IPS-20b (cell line): ENCODE measurements at regions not wholly inside any gene's neighbourhood (a gene's known extent, or its start where the extent isn't known, plus 50 kb on each side); places are given as distances from the start of the nearest gene placed in this dataset.
"Not testable (repeated sequence)": the region's sequence is repeated elsewhere in the genome, so short reads cannot be mapped to it uniquely, and the experiment has no call there.

Source experiments
- H3K27ac ChIP-seq: one replicate; pipeline ENCODE4 v1.5.1; 2013; ENCODE audit warnings: low read length
- H3K27me3 ChIP-seq: 2 replicates; pipeline ENCODE4 v1.6.1; 2013; ENCODE audit warnings: mild to moderate bottlenecking, low read length, inconsistent platforms; ENCODE audit not compliant: insufficient read depth
- H3K36me3 ChIP-seq: 2 replicates; pipeline ENCODE4 v1.6.1; 2013; ENCODE audit warnings: low read depth, mild to moderate bottlenecking, inconsistent platforms, low read length, moderate library complexity; ENCODE audit not compliant: insufficient read depth
- H3K4me1 ChIP-seq: 2 replicates; pipeline ENCODE4 v1.6.1; 2013; ENCODE audit warnings: mild to moderate bottlenecking, control low read depth, inconsistent platforms, low read length, moderate library complexity; ENCODE audit not compliant: insufficient read depth
- H3K4me3 ChIP-seq: 2 replicates; pipeline ENCODE4 v1.5.1; 2013; ENCODE audit warnings: mild to moderate bottlenecking, low read length, inconsistent platforms
- H3K9ac ChIP-seq: 2 replicates; pipeline ENCODE4 v1.6.1; 2013; ENCODE audit warnings: low read depth, mild to moderate bottlenecking, inconsistent platforms, low read length, moderate library complexity
- H3K9me3 ChIP-seq: 2 replicates; pipeline ENCODE4 v1.6.1; 2013; ENCODE audit warnings: mild to moderate bottlenecking, low read depth, low read length, inconsistent platforms; ENCODE audit not compliant: insufficient read depth

- no peaks in the 10 kb centered on the region for H3K4me1 ChIP-seq
- H3K9me3 ChIP-seq: peaks cover 96% of the 10 kb centered on the region
- H3K9ac ChIP-seq: no peak overlapping the region
- H3K4me3 ChIP-seq: no peak overlapping the region
- H3K36me3 ChIP-seq: no peaks in the 10 kb centered on the region
- no peaks in the 10 kb centered on the region for H3K27me3 ChIP-seq
- no peak overlapping the region for H3K27ac ChIP-seq
These were observed 2294.4 kb downstream of the TP53TG3F start for GRCh38 chr16:35753559-35754390.

GRCh38 chr16:35754391-35755369, 2295.3 kb downstream of the TP53TG3F start:
- no peak overlapping the region for H3K9ac ChIP-seq
- peaks cover 98% of the 10 kb centered on the region for H3K9me3 ChIP-seq
- H3K36me3 ChIP-seq: no peaks in the 10 kb centered on the region
- no peaks in the 10 kb centered on the region for H3K4me1 ChIP-seq
- no peak overlapping the region for H3K27ac ChIP-seq
- H3K27me3 ChIP-seq: no peaks in the 10 kb centered on the region
- H3K4me3 ChIP-seq: no peak overlapping the region

- Histone ChIP-seq H3K9ac (no peak overlapping the region), H3K27me3 (no peaks in the 10 kb centered on the region), H3K4me1 (no peaks in the 10 kb centered on the region), H3K27ac (no peak overlapping the region), H3K4me3 (no peak overlapping the region), H3K9me3 (peaks cover 99% of the 10 kb centered on the region), H3K36me3 (no peaks in the 10 kb centered on the region)
These were observed 2329.0 kb downstream of the TP53TG3F start for GRCh38 chr16:35788381-35788780.

GRCh38 chr16:35792516-35793285, 2333.3 kb downstream of the TP53TG3F start:
- Histone ChIP-seq H3K27me3 (no peaks in the 10 kb centered on the region), H3K9me3 (peaks cover 99% of the 10 kb centered on the region)

GRCh38 chr16:35793601-35794000, 2334.2 kb downstream of the TP53TG3F start:
- no peaks in the 10 kb centered on the region for H3K36me3 ChIP-seq
- no peaks in the 10 kb centered on the region for H3K27me3 ChIP-seq
- peaks cover 99% of the 10 kb centered on the region for H3K9me3 ChIP-seq
- no peak overlapping the region for H3K27ac ChIP-seq
- H3K4me1 ChIP-seq: no peaks in the 10 kb centered on the region
- no peak overlapping the region for H3K9ac ChIP-seq
- no peak overlapping the region for H3K4me3 ChIP-seq

More at GRCh38 chr16:35792516-35793285, 2333.3 kb downstream of the TP53TG3F start:
- Histone ChIP-seq H3K36me3 (no peaks in the 10 kb centered on the region), H3K9ac (no peak overlapping the region), H3K4me3 (no peak overlapping the region), H3K27ac (no peak overlapping the region), H3K4me1 (no peaks in the 10 kb centered on the region)

GRCh38 chr16:35794896-35795295, 2335.5 kb downstream of the TP53TG3F start:
- H3K9ac ChIP-seq: no peak overlapping the region
- H3K4me3 ChIP-seq: no peak overlapping the region
- H3K36me3 ChIP-seq: no peaks in the 10 kb centered on the region
- peaks cover 97% of the 10 kb centered on the region for H3K9me3 ChIP-seq
- no peaks in the 10 kb centered on the region for H3K4me1 ChIP-seq
- H3K27ac ChIP-seq: no peak overlapping the region
- no peaks in the 10 kb centered on the region for H3K27me3 ChIP-seq

- H3K4me1 ChIP-seq: no peaks in the 10 kb centered on the region
- no peaks in the 10 kb centered on the region for H3K36me3 ChIP-seq
- no peaks in the 10 kb centered on the region for H3K27me3 ChIP-seq
- H3K9me3 ChIP-seq: peaks cover 97% of the 10 kb centered on the region
- H3K27ac ChIP-seq: no peak overlapping the region
- no peak overlapping the region for H3K9ac ChIP-seq
- H3K4me3 ChIP-seq: no peak overlapping the region
These were observed 2336.1 kb downstream of the TP53TG3F start for GRCh38 chr16:35795361-35796029.

GRCh38 chr16:35797811-35798210, 2338.4 kb downstream of the TP53TG3F start:
- Histone ChIP-seq H3K4me3 (no peak overlapping the region), H3K27me3 (no peaks in the 10 kb centered on the region), H3K9me3 (peaks cover 94% of the 10 kb centered on the region)

GRCh38 chr16:35798885-35799426, 2339.5 kb downstream of the TP53TG3F start:
- H3K27me3 ChIP-seq: no peaks in the 10 kb centered on the region
- no peaks in the 10 kb centered on the region for H3K4me1 ChIP-seq
- H3K36me3 ChIP-seq: no peaks in the 10 kb centered on the region
- no peak overlapping the region for H3K4me3 ChIP-seq
- H3K27ac ChIP-seq: no peak overlapping the region
- no peak overlapping the region for H3K9ac ChIP-seq
- peaks cover 93% of the 10 kb centered on the region for H3K9me3 ChIP-seq

More at GRCh38 chr16:35797811-35798210, 2338.4 kb downstream of the TP53TG3F start:
- no peak overlapping the region for H3K27ac ChIP-seq
- no peaks in the 10 kb centered on the region for H3K36me3 ChIP-seq
- no peak overlapping the region for H3K9ac ChIP-seq
- no peaks in the 10 kb centered on the region for H3K4me1 ChIP-seq

- H3K4me1 ChIP-seq, H3K4me3 ChIP-seq, H3K27me3 ChIP-seq, H3K36me3 ChIP-seq, H3K27ac ChIP-seq, H3K9ac ChIP-seq: not testable (repeated sequence)
- H3K9me3 ChIP-seq: peaks cover 73% of the 10 kb centered on the region
These were observed 2345.1 kb downstream of the TP53TG3F start for GRCh38 chr16:35804465-35804864.
